HepG2 (cell line): ENCODE measurements at regions not wholly inside any gene's neighbourhood (a gene's known extent, or its start where the extent isn't known, plus 50 kb on each side); places are given as distances from the start of the nearest gene placed in this dataset.

ENCODE experiments used
- AHR ChIP-seq: IDR thresholded peaks from 2 replicates; pipeline ENCODE4 v1.6.1; 2018; ENCODE audit warnings: missing genetic modification reagents, missing compliant biosample characterization
- CHD4 ChIP-seq: fragments of 200-600 bp; sonication (generic); IDR thresholded peaks from 2 replicates; pipeline ENCODE4 v1.7.0; 2017; ENCODE audit warnings: mild to moderate bottlenecking, low read length, borderline replicate concordance
- CTCF ChIP-seq: sonication (generic); formaldehyde crosslinking; IDR thresholded peaks from 2 replicates; pipeline ENCODE4 v1.5.0; 2020; ENCODE audit warnings: mild to moderate bottlenecking, missing genetic modification reagents, moderate library complexity
- EZH2 ChIP-seq: conservative IDR thresholded peaks from 2 replicates; pipeline ENCODE4 v1.6.1; 2012; ENCODE audit warnings: mild to moderate bottlenecking, low read depth, low read length, moderate library complexity
- PHF8 ChIP-seq: sonication (generic); formaldehyde crosslinking; IDR thresholded peaks from 2 replicates; pipeline ENCODE4 v1.5.0; 2020; ENCODE audit warnings: missing genetic modification reagents
- POLR2AphosphoS5 ChIP-seq: IDR thresholded peaks from 2 replicates; pipeline ENCODE4 v1.6.1; 2012; ENCODE audit warnings: low read depth, low read length
- RAD21 ChIP-seq: fragments of 450-650 bp; formaldehyde crosslinking; IDR thresholded peaks from 2 replicates; pipeline ENCODE4 v1.5.0; 2020; ENCODE audit warnings: mild to moderate bottlenecking
- RBM22 ChIP-seq: fragments of 200-400 bp; formaldehyde crosslinking; optimal IDR thresholded peaks from 2 replicates; pipeline ENCODE3; 2017; ENCODE audit warnings: mild to moderate bottlenecking, low read length, moderate library complexity
- SMAD9 ChIP-seq: sonication (generic); formaldehyde crosslinking; IDR thresholded peaks from 2 replicates; pipeline ENCODE4 v1.5.1; 2020; ENCODE audit warnings: mild to moderate bottlenecking, missing genetic modification reagents
- ZNF24 ChIP-seq: fragments of 450-650 bp; IDR thresholded peaks from 2 replicates; pipeline ENCODE4 v1.6.1; 2017; ENCODE audit warnings: antibody characterized with exemption, mild to moderate bottlenecking
- ZNF274 ChIP-seq: sonication (generic); formaldehyde crosslinking; IDR thresholded peaks from 2 replicates; pipeline ENCODE4 v1.5.1; 2020; ENCODE audit warnings: mild to moderate bottlenecking, missing genetic modification reagents
- ZNF660 ChIP-seq: sonication (generic); formaldehyde crosslinking; IDR thresholded peaks from 2 replicates; pipeline ENCODE4 v1.5.1; 2020; ENCODE audit warnings: mild to moderate bottlenecking, low read depth, missing genetic modification reagents, borderline replicate concordance
- ZNF788 ChIP-seq: sonication (generic); formaldehyde crosslinking; IDR thresholded peaks from 2 replicates; pipeline ENCODE4 v1.5.0; 2020; ENCODE audit warnings: mild to moderate bottlenecking, missing genetic modification reagents, borderline replicate concordance
- TF ChIP-seq, protein P1 (sequence below): sonication (generic); formaldehyde crosslinking; IDR thresholded peaks from 2 replicates; pipeline ENCODE4 v1.4.0; 2020; ENCODE audit warnings: mild to moderate bottlenecking, missing genetic modification reagents, borderline replicate concordance

- TF ChIP-seq POLR2AphosphoS5 (no peak), EZH2 (no peak), SMAD9 (CRISPR knock-in tag) (no peak), ZNF660 (no peak), ZNF788 (CRISPR knock-in tag) (no peak), ZNF24 (no peak), RAD21 (CRISPR knock-in tag) (no peak), PHF8 (CRISPR knock-in tag) (no peak), AHR (no peak), CTCF (CRISPR knock-in tag) (no peak), CHD4 (no peak), RBM22 (no peak), ZNF274 (no peak)
- TF ChIP-seq, protein P1, sequence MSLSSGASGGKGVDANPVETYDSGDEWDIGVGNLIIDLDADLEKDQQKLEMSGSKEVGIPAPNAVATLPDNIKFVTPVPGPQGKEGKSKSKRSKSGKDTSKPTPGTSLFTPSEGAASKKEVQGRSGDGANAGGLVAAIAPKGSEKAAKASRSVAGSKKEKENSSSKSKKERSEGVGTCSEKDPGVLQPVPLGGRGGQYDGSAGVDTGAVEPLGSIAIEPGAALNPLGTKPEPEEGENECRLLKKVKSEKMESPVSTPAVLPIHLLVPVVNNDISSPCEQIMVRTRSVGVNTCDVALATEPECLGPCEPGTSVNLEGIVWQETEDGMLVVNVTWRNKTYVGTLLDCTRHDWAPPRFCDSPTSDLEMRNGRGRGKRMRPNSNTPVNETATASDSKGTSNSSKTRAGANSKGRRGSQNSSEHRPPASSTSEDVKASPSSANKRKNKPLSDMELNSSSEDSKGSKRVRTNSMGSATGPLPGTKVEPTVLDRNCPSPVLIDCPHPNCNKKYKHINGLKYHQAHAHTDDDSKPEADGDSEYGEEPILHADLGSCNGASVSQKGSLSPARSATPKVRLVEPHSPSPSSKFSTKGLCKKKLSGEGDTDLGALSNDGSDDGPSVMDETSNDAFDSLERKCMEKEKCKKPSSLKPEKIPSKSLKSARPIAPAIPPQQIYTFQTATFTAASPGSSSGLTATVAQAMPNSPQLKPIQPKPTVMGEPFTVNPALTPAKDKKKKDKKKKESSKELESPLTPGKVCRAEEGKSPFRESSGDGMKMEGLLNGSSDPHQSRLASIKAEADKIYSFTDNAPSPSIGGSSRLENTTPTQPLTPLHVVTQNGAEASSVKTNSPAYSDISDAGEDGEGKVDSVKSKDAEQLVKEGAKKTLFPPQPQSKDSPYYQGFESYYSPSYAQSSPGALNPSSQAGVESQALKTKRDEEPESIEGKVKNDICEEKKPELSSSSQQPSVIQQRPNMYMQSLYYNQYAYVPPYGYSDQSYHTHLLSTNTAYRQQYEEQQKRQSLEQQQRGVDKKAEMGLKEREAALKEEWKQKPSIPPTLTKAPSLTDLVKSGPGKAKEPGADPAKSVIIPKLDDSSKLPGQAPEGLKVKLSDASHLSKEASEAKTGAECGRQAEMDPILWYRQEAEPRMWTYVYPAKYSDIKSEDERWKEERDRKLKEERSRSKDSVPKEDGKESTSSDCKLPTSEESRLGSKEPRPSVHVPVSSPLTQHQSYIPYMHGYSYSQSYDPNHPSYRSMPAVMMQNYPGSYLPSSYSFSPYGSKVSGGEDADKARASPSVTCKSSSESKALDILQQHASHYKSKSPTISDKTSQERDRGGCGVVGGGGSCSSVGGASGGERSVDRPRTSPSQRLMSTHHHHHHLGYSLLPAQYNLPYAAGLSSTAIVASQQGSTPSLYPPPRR (CRISPR knock-in tag) = no peak
These were observed 59.1 kb upstream of the BOD1L2 start for GRCh38 chr18:57087644-57088376.
